MCF 10A (cell line): ENCODE measurements at regions not wholly inside any gene's neighbourhood (a gene's known extent, or its start where the extent isn't known, plus 50 kb on each side); places are given as distances from the start of the nearest gene placed in this dataset.
"Not testable (repeated sequence)": the region's sequence is repeated elsewhere in the genome, so short reads cannot be mapped to it uniquely, and the experiment has no call there.

Experiments
- BruUV-seq: library from RNA; stranded (reverse); fragments of 400-500 nt; replicated peaks from 2 replicates; lab custom pipeline; 2021; lab: Mats Ljungman, UMichigan
- CTCF ChIA-PET: fragments of 300-600 bp; sonication (Branson Sonifier 250); formaldehyde crosslinking; extraction: SDS; loops from one replicate; lab custom pipeline; 2021; ENCODE audit warnings: antibody characterized with exemption, inconsistent platforms; lab: Yijun Ruan, JAX
- POLR2A ChIA-PET: fragments of 300-600, 350-650 bp; sonication (Branson Sonifier 250); formaldehyde crosslinking; extraction: SDS; loops from one replicate; lab custom pipeline; 2020; ENCODE audit warnings: antibody characterized with exemption, inconsistent platforms; lab: Yijun Ruan, JAX
- DNase-seq: peaks from one replicate; pipeline ENCODE4 v3.0.0-alpha.2; 2018; ENCODE audit not compliant: unreplicated experiment
- H3K27ac Mint-ChIP-seq: one replicate; pipeline ENCODE4 v1.8.0; 2022; ENCODE audit warnings: mild to moderate bottlenecking, low read depth, mixed read lengths; ENCODE audit not compliant: unreplicated experiment
- H3K27me3 Mint-ChIP-seq: one replicate; pipeline ENCODE4 v1.8.0; 2022; ENCODE audit warnings: mixed read lengths; ENCODE audit not compliant: insufficient read depth, unreplicated experiment
- H3K36me3 Mint-ChIP-seq: one replicate; pipeline ENCODE4 v1.8.0; 2022; ENCODE audit warnings: mild to moderate bottlenecking, moderate library complexity, mixed read lengths; ENCODE audit not compliant: insufficient read depth, unreplicated experiment
- H3K4me1 Mint-ChIP-seq: one replicate; pipeline ENCODE4 v1.8.0; 2022; ENCODE audit warnings: mixed read lengths; ENCODE audit not compliant: insufficient read depth, unreplicated experiment
- H3K4me3 Mint-ChIP-seq: one replicate; pipeline ENCODE4 v1.8.0; 2022; ENCODE audit warnings: mild to moderate bottlenecking, moderate library complexity, mixed read lengths; ENCODE audit not compliant: unreplicated experiment
- H3K9me3 Mint-ChIP-seq: one replicate; pipeline ENCODE4 v1.8.0; 2022; ENCODE audit warnings: mixed read lengths; ENCODE audit not compliant: unreplicated experiment
- intact Hi-C: fragments of 100-400 bp; cut with micrococcal nuclease; formaldehyde crosslinking; loops from 2 replicates; pipeline ENCODE4 v1.14.1; 2022
- TF ChIP-seq, protein P1 (sequence below): fragments of 200-600 bp; IDR thresholded peaks from one replicate; pipeline ENCODE4 v1.8.0; 2022; ENCODE audit warnings: antibody characterized with exemption, mild to moderate bottlenecking; ENCODE audit not compliant: unreplicated experiment

- CTCF ChIA-PET = interaction anchor here (0.8 to 1.2 kb wide), 4 partner anchors 18 to 614 kb away, joined by 3 to 4 read pairs (median 3); no protein-coding TSS in a partner anchor
- no TSS peak for BruUV-seq
- DNase-seq = no peak
- TF ChIP-seq, protein P1, sequence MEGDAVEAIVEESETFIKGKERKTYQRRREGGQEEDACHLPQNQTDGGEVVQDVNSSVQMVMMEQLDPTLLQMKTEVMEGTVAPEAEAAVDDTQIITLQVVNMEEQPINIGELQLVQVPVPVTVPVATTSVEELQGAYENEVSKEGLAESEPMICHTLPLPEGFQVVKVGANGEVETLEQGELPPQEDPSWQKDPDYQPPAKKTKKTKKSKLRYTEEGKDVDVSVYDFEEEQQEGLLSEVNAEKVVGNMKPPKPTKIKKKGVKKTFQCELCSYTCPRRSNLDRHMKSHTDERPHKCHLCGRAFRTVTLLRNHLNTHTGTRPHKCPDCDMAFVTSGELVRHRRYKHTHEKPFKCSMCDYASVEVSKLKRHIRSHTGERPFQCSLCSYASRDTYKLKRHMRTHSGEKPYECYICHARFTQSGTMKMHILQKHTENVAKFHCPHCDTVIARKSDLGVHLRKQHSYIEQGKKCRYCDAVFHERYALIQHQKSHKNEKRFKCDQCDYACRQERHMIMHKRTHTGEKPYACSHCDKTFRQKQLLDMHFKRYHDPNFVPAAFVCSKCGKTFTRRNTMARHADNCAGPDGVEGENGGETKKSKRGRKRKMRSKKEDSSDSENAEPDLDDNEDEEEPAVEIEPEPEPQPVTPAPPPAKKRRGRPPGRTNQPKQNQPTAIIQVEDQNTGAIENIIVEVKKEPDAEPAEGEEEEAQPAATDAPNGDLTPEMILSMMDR = no peak
- Mint-ChIP-seq H3K9me3 (peaks cover 13% of the 10 kb centered on the region), H3K4me1 (no peaks in the 10 kb centered on the region), H3K27me3 (no peaks in the 10 kb centered on the region), H3K4me3 (no peak overlapping the region), H3K36me3 (no peaks in the 10 kb centered on the region), H3K27ac (no peak overlapping the region)
- intact Hi-C loops = no loop called here
- POLR2A ChIA-PET = no interaction called here
Measured at GRCh38 chr5:67639976-67640375, 443.4 kb upstream of the CD180 start.

DNA sequence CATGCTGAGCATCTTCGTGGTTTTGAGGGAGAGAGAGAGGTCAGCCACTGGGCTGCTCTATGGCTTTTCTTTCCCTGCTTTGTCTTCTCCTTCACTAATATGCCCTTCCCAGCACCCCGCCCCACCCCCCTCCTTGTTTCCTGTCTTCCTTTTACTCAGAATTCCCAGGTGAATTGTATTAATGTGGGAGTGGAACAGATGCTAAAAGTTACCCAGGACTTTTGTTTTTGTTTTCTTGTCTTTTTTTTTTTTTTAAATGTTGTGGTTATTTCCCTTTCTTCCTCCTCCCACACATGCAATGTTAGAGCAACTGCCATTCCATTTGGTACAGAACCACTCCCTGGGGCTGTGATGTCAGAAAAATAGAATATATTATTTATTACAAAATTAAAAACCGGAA, 442.7 kb upstream of the CD180 start:
- Mint-ChIP-seq H3K27ac (peak overlapping the region; percentile 49), H3K27me3 (no peaks in the 10 kb centered on the region), H3K9me3 (peaks cover 20% of the 10 kb centered on the region), H3K4me1 (no peaks in the 10 kb centered on the region), H3K4me3 (no peak overlapping the region), H3K36me3 (no peaks in the 10 kb centered on the region)
- POLR2A ChIA-PET = no interaction called here
- no peak for DNase-seq
- TF ChIP-seq, protein P1 = no peak
- CTCF ChIA-PET = interaction anchor here (0.8 to 1.1 kb wide), 3 partner anchors 17 to 615 kb away, joined by 3 to 4 read pairs (median 3); no protein-coding TSS in a partner anchor
- BruUV-seq = no TSS peak
- intact Hi-C loops = no loop called here

GRCh38 chr5:67636850-67637524, 440.4 kb upstream of the CD180 start:
- peak overlapping the region; percentile 46 for H3K27ac Mint-ChIP-seq
- no peak overlapping the region for H3K4me3 Mint-ChIP-seq
- H3K36me3 Mint-ChIP-seq = no peaks in the 10 kb centered on the region
- CTCF ChIA-PET = interaction anchor here (0.7 kb wide), 1 partner anchor 1158 kb away, joined by 3 read pairs; no protein-coding TSS in a partner anchor
- intact Hi-C loops = no loop called here
- H3K9me3 Mint-ChIP-seq = peaks cover 22% of the 10 kb centered on the region
- TF ChIP-seq, protein P1 = no peak
- H3K27me3 Mint-ChIP-seq = no peaks in the 10 kb centered on the region
- DNase-seq = no peak
- BruUV-seq = no TSS peak
- POLR2A ChIA-PET = no interaction called here
- no peaks in the 10 kb centered on the region for H3K4me1 Mint-ChIP-seq

- no peak for DNase-seq
- CTCF ChIA-PET = interaction anchor here (0.7 kb wide), 1 partner anchor 130 kb away, joined by 3 read pairs; no protein-coding TSS in a partner anchor
- no peak overlapping the region for H3K4me3 Mint-ChIP-seq
- no TSS peak for BruUV-seq
- TF ChIP-seq, protein P1 = no peak
- H3K9me3 Mint-ChIP-seq = peaks cover 22% of the 10 kb centered on the region
- H3K4me1 Mint-ChIP-seq = no peaks in the 10 kb centered on the region
- peak overlapping the region; percentile 46 for H3K27ac Mint-ChIP-seq
- no peaks in the 10 kb centered on the region for H3K36me3 Mint-ChIP-seq
- no peaks in the 10 kb centered on the region for H3K27me3 Mint-ChIP-seq
- intact Hi-C loops = no loop called here
- POLR2A ChIA-PET = interaction anchor here (0.6 kb wide), 1 partner anchor 387 kb away, joined by 3 read pairs; no protein-coding TSS in a partner anchor
Measured at GRCh38 chr5:67636091-67636490, 439.5 kb upstream of the CD180 start.

DNA sequence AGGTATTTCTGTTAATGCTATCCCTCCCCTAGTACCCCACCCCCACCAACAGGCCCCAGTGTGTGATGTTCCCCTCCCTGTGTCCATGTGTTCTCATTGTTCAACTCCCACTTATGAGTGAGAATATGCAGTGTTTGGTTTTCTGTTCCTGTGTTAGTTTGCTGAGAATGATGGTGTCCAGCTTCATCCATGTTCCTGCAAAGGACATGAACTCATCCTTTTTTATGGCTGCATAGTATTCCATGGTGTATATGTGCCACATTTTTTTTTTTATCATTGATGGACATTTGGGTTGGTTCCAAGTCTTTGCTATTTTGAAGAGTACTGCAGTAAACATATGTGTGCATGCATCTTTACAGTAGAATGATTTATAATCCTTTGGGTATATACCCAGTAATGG, 430.5 kb upstream of the CD180 start:
- POLR2A ChIA-PET, BruUV-seq, H3K4me3 Mint-ChIP-seq: not testable (repeated sequence)

More for the DNA sequence above, 430.5 kb upstream of the CD180 start:
- CTCF ChIA-PET, DNase-seq, intact Hi-C loops, H3K4me1 Mint-ChIP-seq, H3K36me3 Mint-ChIP-seq, H3K27ac Mint-ChIP-seq, H3K27me3 Mint-ChIP-seq: not testable (repeated sequence)
- peaks cover 14% of the 10 kb centered on the region for H3K9me3 Mint-ChIP-seq
